Glutamatergic neuron (in vitro differentiated cells): ENCODE measurements at regions not wholly inside any gene's neighbourhood (a gene's known extent, or its start where the extent isn't known, plus 50 kb on each side); places are given as distances from the start of the nearest gene placed in this dataset.
"Not testable (repeated sequence)": the region's sequence is repeated elsewhere in the genome, so short reads cannot be mapped to it uniquely, and the experiment has no call there.

Experiments used
- DNase-seq: peaks from one replicate; pipeline ENCODE4 v3.0.0; 2022
- H3K27ac Mint-ChIP-seq: one replicate; pipeline ENCODE4 v1.8.0; 2020; ENCODE audit warnings: mild to moderate bottlenecking, mixed read lengths, inconsistent platforms; ENCODE audit not compliant: unreplicated experiment
- H3K27me3 Mint-ChIP-seq: one replicate; pipeline ENCODE4 v1.8.0; 2020; ENCODE audit warnings: mild to moderate bottlenecking, moderate library complexity, mixed read lengths, inconsistent platforms; ENCODE audit not compliant: unreplicated experiment
- H3K36me3 Mint-ChIP-seq: one replicate; pipeline ENCODE4 v1.8.0; 2020; ENCODE audit warnings: mild to moderate bottlenecking, mixed read lengths, inconsistent platforms; ENCODE audit not compliant: unreplicated experiment
- H3K4me1 Mint-ChIP-seq: one replicate; pipeline ENCODE4 v1.8.0; 2020; ENCODE audit warnings: mild to moderate bottlenecking, low read depth, mixed read lengths, inconsistent platforms; ENCODE audit not compliant: unreplicated experiment
- H3K4me3 Mint-ChIP-seq: one replicate; pipeline ENCODE4 v1.8.0; 2020; ENCODE audit warnings: mild to moderate bottlenecking, mixed read lengths, inconsistent platforms; ENCODE audit not compliant: unreplicated experiment
- H3K9me3 Mint-ChIP-seq: one replicate; pipeline ENCODE4 v1.8.0; 2020; ENCODE audit warnings: mild to moderate bottlenecking, moderate library complexity, mixed read lengths, inconsistent platforms; ENCODE audit not compliant: unreplicated experiment
- CTCF ChIP-seq: fragments of 200-600 bp; sonication (generic); IDR thresholded peaks from one replicate; pipeline ENCODE4 v1.5.0; 2021; ENCODE audit not compliant: partially characterized antibody, unreplicated experiment

GRCh38 chr12:25629341-25629740 lies 76.3 kb upstream of the LMNTD1 start:
- peaks cover 2% of the 10 kb centered on the region for H3K9me3 Mint-ChIP-seq
- TF ChIP-seq CTCF, result no peak
- DNase-seq, result no peak
- no peaks in the 10 kb centered on the region for H3K36me3 Mint-ChIP-seq
- peaks cover 3% of the 10 kb centered on the region for H3K27me3 Mint-ChIP-seq
- no peak overlapping the region for H3K27ac Mint-ChIP-seq
- peak overlapping the region; percentile 18 for H3K4me3 Mint-ChIP-seq
- peaks cover 18% of the 10 kb centered on the region for H3K4me1 Mint-ChIP-seq

GRCh38 chr12:25630735-25631515 lies 77.8 kb upstream of the LMNTD1 start:
- peaks cover 18% of the 10 kb centered on the region for H3K4me1 Mint-ChIP-seq
- H3K9me3 Mint-ChIP-seq, DNase-seq, H3K27me3 Mint-ChIP-seq, H3K36me3 Mint-ChIP-seq, H3K4me3 Mint-ChIP-seq: not testable (repeated sequence)
- H3K27ac Mint-ChIP-seq, result peak overlapping the region; percentile 43

- not testable (repeated sequence) for H3K4me3 Mint-ChIP-seq, H3K27ac Mint-ChIP-seq, H3K9me3 Mint-ChIP-seq, DNase-seq, H3K36me3 Mint-ChIP-seq, H3K27me3 Mint-ChIP-seq
- peaks cover 18% of the 10 kb centered on the region for H3K4me1 Mint-ChIP-seq
These were observed 80.1 kb upstream of the LMNTD1 start for GRCh38 chr12:25633149-25633548.

GRCh38 chr12:25637752-25638151 lies 84.7 kb upstream of the LMNTD1 start:
- H3K27me3 Mint-ChIP-seq, result no peaks in the 10 kb centered on the region
- H3K4me1 Mint-ChIP-seq, result no peaks in the 10 kb centered on the region
- no peak for DNase-seq
- no peak overlapping the region for H3K27ac Mint-ChIP-seq
- no peaks in the 10 kb centered on the region for H3K9me3 Mint-ChIP-seq
- H3K4me3 Mint-ChIP-seq, result no peak overlapping the region
- TF ChIP-seq CTCF, result no peak
- no peaks in the 10 kb centered on the region for H3K36me3 Mint-ChIP-seq

GRCh38 chr12:25639406-25639805 lies 86.3 kb upstream of the LMNTD1 start:
- no peak for DNase-seq
- no peaks in the 10 kb centered on the region for H3K27me3 Mint-ChIP-seq
- H3K4me1 Mint-ChIP-seq, result no peaks in the 10 kb centered on the region
- H3K4me3 Mint-ChIP-seq, result no peak overlapping the region
- TF ChIP-seq CTCF, result no peak
- no peak overlapping the region for H3K27ac Mint-ChIP-seq
- H3K36me3 Mint-ChIP-seq, result no peaks in the 10 kb centered on the region
- peaks cover 3% of the 10 kb centered on the region for H3K9me3 Mint-ChIP-seq

GRCh38 chr12:25644979-25645378 lies 91.9 kb upstream of the LMNTD1 start:
- no peak overlapping the region for H3K4me3 Mint-ChIP-seq
- H3K9me3 Mint-ChIP-seq, result peaks cover 9% of the 10 kb centered on the region
- TF ChIP-seq CTCF, result no peak
- DNase-seq, result no peak
- H3K36me3 Mint-ChIP-seq, result no peaks in the 10 kb centered on the region
- H3K27ac Mint-ChIP-seq, result no peak overlapping the region
- no peaks in the 10 kb centered on the region for H3K4me1 Mint-ChIP-seq
- H3K27me3 Mint-ChIP-seq, result peaks cover 3% of the 10 kb centered on the region
